GM19467 (cell line): ENCODE measurements at regions not wholly inside any gene's neighbourhood (a gene's known extent, or its start where the extent isn't known, plus 50 kb on each side); places are given as distances from the start of the nearest gene placed in this dataset.
"Not testable (repeated sequence)": the region's sequence is repeated elsewhere in the genome, so short reads cannot be mapped to it uniquely, and the experiment has no call there.

ENCODE experiments used
- ATAC-seq: cut with Tn5 transposase; IDR thresholded peaks from one replicate; pipeline ENCODE4 v1.9.1; 2021; ENCODE audit warnings: mild to moderate bottlenecking, moderate library complexity; ENCODE audit not compliant: unreplicated experiment

DNA sequence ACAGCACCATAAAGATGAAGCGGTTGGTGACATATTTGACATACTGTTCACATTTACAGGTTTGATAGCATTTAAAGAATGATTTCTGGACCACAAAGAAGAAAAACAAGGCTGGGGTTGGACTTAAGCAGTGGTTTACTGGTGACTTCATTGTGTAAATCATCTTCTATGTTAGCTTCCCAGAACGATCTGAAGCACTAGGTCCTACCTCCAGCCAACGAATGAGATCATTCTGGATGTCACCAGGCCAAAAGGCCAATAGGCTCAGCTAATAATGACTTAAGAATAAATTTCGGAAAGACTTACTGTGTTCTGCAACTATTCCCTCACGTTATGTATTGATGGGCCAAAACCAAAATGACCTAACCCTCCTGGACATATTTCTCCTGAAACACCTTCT lies 675.3 kb upstream of the CCNG1 start:
- no peak for ATAC-seq

DNA sequence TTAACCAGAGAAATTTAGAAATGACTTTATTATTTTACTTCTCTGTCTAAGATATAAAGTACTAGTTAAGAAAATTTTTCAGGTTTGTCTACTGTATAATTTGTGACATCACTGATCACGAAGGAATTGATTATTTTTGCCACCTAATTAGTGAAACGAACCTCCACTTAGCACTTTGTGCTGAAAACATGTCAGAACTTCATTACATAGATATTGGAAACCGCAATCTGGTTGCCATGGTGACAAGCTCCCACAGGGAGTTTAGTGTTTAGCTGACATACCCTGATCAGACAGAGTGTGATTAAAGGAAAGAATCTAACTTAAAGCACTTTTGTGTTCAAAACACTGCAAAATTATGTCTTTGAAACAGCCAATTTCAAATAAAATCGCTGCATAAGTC lies 668.4 kb upstream of the CCNG1 start:
- ATAC-seq: no peak

DNA sequence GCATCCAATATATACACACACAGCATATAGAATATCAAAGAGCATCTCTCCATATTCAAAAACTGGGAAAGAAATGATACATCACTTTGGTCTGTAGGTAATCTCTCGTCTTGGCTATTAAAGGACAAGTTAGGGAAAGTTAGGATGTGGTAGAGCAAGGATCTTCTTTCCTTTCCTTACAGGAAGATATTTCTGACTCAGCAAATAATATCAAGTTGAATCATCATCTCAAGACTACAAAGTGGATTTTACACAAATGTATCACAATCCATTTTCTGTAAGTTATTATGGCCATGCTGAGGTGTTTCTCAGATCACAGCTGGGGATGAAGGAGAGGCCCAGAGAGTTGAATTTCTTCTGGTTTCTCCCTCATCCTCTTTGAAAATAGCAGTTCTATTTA lies 651.7 kb upstream of the CCNG1 start:
- ATAC-seq: no peak

DNA sequence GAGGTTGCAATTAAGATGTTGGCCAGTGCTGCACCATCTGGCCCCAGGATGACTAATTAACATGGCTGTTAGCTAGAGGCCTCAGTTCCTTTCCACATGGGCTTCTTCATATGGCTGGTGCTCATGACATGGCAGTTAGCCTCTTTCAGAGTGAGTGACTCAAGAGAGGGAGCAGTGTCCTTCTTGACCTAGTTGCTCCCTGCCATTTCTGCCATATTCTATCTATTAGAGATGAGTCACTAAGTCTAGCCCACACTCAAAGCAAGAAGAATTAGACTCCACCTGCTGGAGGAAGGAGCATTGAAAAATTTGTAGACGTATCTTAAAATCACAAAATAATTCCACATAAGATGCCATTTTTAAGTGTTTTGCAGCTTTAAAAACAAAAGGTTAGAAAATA lies 651.2 kb upstream of the CCNG1 start:
- ATAC-seq: no peak

DNA sequence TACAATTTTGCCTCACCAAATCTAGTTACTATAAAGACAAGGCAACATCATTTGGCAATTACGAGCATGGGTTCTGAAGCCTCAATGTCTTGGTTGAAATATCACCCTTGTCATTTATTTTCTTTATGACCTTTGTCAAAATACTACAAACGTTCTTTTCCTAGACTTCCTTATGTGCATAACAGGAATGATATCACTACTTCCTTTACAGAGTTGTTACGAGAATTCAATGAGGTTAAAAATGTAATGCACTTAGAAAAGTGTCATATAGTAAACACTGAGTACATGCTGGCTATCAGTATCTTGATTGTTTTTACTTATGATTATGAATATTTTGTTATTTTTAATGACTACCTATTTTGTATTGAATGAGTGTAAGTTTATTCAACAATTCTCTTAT lies 640.9 kb upstream of the CCNG1 start:
- ATAC-seq: no peak

DNA sequence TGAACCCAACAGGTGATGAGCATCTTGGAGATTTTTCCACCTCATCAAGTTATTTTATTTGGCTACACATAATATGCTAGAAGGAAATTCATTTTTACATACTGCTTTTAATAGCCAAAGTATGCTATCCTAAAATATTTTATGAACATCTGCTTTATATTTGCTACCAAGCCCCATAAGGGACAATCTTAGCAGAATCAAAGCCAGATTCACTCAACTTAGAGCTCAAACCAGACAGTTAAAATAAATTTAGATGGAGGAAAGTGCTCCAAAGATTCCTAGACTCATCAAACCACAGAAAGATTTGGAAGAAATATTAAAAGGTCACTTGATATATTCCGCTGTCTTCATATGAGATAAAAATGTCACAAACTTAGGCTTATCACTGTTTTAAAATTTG lies 637.1 kb upstream of the CCNG1 start:
- no peak for ATAC-seq

DNA sequence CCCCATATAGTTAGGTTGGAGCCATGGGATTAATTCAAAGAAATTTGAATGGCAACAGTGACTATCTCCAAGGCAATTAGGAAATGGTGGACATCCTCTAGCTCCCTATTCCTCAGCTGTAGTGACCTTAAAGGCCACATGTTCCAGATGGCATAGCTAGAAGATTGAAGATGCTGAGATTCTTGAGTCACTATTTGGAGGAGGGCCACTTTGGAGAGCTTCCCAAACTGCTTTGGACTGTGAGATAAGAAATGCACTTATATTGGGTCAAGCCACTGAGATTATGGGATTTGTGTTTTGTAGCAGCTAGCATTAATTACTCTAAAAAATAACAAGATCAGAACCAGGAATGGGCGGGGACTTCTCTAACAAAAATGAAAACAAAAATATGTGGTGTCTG lies 636.2 kb upstream of the CCNG1 start:
- ATAC-seq: no peak

DNA sequence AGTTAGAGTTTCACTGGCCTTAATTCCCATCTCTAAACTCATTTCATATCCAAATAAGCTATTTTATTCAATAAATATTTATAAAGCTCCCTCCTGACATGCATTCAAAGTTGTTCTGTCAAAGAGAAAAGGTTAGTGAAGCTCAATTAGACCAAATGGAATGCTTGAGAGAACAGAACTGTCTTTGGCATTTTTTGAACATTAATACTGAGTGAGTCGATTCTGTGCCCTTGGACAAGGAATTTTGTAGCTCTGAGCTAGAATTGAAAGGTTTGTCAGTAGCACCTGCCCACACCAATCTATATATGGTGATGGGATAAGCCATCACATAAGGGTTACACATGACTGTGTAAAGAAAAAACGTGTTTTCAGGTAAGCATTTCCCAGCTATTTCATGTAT lies 631.2 kb upstream of the CCNG1 start:
- ATAC-seq: no peak

DNA sequence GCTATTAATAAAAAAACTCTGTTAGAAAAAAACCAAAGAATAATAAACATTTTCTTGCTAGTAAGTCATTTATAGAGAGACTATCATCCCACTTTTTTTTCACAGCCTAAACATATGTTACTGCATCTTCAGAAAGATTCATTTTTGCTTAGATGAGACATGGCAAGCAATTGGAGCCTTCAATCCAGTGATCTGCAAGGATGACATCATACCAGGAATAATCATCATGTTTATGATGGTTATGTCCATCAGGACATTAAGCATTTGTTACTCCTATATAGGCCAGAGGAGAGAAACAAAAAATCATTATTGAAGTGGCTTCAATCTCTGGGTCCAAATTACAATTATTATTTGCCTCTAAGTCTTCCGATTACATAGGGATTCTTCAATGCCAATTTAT lies 626.3 kb upstream of the CCNG1 start:
- ATAC-seq: no peak

DNA sequence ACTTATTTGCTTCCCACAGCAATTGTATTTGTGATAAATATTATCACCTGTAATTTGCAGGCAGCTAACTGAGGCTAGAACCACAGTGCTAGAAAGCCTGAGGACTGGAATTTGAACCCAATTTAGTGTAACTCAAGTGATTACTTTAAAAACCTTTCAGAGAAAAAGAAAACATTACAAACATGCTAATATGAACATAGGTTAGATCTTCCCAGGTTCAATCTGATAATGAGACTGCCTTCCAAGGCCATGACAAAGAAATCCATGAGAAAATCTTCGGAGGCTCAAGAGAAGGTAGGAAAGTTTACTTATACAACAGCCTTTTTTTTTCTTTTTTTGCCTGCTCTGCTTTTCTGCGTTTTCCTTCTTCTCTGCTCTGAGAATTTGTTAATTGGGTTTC lies 620.6 kb upstream of the CCNG1 start:
- ATAC-seq: no peak

DNA sequence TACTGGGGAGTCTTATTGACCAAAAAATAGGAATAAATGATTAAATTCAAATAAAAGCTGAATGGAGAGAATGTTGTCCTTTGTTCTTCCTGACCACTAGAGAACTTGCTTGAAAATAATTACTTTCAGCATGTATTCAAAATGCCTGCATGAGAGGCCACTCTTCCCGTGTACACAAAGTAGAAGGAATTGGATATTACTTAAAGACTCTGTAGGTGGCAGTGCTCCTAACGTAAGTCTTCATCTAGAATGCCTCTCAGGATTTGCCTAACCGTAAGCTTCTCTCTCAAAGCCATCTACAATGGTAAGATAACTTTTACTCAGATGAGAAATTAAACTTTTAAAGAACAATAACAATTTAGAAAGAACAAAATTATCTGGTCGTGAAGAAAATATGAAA lies 620.0 kb upstream of the CCNG1 start:
- no peak for ATAC-seq

DNA sequence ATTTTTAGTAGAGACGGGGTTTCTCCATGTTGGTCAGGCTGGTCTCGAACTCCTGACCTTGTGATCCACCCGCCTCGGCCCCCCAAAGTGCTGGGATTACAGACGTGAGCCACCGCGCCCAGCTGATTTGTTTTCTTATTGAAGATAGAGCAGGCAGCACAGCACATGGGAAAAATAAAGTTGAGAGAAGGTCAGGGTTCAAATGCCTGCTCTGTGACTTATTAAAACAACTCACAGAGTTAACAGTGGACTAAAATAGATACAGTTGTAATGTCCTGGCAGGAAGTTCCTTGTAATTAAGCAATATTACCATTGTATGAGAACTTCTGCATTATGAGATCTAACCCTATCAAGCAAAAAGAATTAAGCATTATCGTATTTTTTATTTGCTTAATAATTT lies 615.7 kb upstream of the CCNG1 start:
- not testable (repeated sequence) for ATAC-seq

DNA sequence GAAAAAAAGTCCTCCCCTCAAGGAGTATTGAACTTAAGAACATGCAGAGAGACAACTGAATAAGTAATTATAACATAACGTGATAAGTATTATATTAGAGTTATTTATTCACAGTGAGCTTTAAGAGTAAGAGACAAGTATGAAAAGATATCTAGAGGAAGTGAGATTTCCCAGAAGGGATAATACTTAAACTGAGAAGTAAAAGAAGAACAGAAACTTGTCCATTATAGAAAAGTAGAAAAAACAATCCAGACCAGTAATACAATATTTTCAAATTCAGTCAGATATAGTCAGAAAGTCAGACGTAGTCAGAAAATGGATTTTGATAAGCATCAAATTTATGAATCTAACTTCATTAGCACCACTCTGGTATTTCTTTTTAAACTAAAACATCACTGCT lies 613.0 kb upstream of the CCNG1 start:
- peak; percentile 51 for ATAC-seq

DNA sequence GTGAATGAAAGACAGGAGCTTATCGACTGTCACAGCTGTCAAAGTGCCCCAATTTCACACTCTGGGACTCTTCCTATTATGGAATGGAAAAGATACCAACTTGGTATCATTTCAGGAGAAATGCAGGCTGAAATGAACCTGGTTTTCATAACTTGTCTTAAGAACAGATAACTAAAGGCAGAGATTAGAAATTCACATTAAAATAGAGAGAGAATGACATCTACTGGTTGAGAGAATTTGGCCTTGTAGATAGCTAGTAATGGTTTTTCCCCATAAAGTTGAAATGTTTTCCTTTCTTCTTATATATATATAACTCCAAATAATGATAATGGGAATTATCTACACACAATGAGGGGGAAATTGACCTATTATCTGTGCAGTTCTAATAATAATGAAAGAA lies 600.2 kb upstream of the CCNG1 start:
- ATAC-seq: no peak

DNA sequence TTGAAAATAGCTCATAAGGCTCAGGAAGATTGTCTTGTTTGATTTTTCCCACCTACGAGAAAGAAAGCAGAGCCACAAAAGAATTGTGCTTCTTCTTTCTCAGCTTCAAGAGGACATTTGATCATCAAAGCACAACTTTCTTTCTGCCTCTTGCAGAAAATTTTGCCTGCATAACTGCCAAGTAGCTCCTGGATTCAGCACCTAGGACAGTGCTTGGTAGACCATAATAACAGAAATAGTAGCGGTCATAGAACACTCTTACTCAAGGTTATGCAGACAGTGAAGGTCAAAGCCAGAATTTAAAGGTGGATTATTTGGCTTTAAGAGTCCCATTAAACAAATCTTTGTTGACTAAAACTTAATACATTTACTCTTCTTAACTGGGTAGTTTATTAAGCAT lies 594.7 kb upstream of the CCNG1 start:
- no peak for ATAC-seq

DNA sequence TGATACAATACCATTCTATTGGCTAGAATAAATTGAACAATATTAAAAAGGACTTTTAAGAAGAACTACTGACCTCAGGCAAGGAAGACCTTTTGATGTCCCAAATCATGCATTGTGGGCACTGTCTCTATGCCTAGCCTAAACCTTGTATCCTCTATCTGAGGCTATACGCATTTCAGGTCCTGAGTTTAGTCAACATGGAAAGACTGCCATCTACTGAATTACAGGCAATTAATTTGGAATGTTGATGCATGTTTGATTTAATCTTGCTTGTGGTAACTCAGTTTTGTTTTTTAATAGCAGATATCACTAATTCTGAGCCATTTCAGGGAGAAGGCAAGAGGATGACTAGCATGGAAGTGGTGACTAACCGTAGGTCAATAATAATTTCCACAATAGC lies 585.3 kb upstream of the CCNG1 start:
- ATAC-seq: no peak

DNA sequence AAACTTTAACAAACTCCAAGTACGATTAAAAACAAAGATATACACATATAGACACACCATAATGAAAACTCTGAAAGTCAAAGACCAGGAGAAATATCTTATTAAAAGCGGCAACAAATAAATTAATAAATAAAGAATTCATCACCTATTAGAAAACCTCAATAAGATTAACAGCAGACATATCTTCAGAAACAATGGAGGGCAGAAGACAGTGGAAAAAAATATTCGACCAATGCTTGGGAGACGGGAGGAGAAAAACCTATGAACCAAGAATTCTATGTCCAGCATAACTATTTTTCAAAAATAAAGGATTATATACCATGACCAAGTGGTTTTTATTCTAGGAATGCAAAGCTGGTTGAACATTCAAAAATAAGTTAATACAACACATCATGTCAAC lies 578.6 kb upstream of the CCNG1 start:
- ATAC-seq: no peak

DNA sequence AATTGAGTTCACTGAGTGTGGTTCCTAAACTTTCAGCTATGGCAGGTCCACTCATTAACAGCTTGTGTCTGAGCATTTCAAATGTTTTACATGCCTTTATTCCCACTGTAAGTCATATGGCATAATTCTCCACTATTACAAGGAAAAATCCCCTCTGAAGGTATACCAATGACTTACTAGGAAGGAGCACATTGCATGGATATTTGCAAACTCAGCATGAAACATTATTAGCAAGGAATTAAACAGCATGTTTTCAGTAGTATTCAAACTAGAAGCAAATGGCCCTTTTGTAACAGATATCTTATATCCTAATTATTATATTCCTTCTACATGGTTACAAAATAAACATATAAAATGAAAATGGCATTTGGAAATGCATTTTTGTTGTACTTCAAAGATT lies 566.4 kb upstream of the CCNG1 start:
- no peak for ATAC-seq

DNA sequence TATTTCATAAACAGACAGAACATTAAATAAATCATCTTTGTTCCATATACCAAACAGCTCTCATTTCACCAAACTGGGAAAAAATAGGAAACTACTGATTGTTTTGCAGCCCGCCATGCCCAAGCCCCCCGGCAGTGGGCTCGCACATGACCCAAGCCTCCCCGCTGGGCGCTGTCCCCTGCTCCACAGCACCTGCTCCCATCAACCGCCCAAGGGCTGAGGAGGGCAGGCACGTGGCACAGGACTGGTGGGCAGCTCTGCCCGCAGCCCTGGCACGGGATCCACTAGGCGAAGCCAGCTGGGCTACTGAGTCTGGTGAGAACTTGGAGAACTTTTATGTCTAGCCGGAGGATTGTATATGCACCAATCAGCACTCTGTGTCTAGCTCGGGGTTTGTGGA lies 554.8 kb upstream of the CCNG1 start:
- ATAC-seq: no peak

DNA sequence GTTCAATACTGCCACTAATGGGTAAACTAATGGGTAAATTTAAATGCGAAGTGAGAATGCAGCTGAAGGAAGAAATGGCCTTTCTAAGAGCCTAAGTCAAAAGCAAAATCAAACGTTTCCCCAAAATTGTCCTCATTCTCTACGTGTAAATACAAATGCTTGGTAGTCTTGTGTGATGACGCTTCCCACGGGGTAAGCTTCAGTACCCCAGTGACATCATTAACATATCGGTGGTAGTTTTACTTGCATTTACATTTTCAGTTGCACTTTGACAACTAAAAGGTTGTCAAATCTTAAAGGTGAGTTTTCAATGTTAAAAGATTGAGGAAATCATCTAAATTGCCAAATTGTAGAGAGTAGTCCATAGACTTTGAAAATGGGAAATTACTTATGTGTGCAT lies 550.7 kb upstream of the CCNG1 start:
- no peak for ATAC-seq

DNA sequence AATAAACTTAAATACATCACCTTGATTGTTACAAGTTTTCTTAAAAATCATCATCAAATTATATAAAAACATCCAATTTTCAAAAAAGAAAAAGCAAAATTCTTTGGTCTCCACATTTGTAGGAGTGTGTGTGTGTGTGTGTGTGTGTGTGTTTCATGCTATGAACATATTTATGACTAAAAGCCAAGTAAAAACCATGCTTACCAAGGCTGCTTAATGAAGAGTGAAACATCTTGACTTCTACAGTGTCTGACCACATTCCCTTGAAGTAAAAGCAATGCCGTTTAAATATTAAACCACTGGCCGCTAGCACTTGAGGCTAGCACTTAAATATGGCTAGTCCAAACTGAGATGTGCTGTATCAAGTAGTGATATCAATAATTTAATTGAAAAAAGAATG lies 549.1 kb upstream of the CCNG1 start:
- ATAC-seq: no peak

DNA sequence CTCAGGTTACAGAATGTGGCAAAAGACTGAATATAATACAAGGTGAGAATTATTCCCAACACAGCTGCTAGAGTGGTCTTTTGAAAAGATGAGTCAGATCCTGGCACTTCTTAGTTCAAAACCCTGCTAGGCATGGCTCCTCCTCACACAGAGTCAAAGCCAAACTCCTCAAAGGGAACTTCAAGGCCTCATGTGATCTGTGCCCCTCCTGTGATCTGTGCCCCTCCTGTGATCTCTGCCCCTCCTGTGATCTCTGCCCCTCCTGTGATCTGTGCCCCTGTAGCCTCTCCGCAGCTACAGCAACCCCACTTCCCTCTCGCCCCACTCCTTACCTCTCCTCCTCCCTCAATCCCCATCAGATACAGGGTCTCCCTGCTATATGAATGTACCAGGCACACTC lies 525.5 kb upstream of the CCNG1 start:
- no peak for ATAC-seq

DNA sequence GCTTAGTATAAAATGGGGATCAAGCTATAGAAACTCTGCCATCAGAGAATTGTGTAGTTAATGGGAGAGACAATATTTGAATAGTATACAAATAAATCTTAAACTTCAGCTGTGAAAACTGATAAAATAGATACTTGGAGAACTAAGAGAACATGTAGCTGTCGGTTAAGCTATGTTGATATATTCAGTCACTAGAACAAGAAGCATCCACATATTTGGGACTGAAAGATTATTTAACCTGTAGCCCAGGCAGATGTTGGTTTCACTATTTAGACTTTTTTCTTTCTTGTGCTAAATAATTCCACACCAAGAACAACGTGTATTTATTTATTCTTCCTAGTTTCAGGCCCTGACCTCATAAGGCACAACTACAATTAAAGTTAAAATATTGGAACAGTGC lies 521.0 kb upstream of the CCNG1 start:
- no peak for ATAC-seq

DNA sequence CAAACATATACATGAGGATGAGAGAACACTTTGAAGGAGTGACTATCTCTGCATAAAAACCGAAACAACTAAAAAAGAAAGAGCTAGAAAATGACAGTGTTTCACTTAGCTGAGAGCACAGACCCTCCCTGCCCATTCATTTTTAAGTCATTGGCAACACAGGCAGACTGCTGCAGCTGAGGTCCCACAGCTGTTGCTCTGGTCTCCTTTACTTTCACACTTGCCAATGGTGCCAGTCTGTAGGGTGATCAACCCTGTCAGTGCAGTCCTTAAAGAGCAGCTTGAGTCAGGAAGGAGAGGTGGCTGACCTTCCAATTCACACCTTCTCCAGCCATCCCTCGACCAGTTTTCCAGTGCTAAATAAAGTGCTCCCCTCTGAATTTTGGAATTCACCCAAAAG lies 508.3 kb upstream of the CCNG1 start:
- no peak for ATAC-seq
